ENCODE measurements at regions not wholly inside any gene's neighbourhood (a gene's known extent, or its start where the extent isn't known, plus 50 kb on each side); places are given as distances from the start of the nearest gene placed in this dataset.

GRCh38 chrX:36583674-36584073, 424.5 kb upstream of the FAM47C start:
- H4K20me1 ChIP-seq (ENCODE audit: control insufficient read depth, insufficient read depth, insufficient read length) = no peaks in the 10 kb centered on the region
- no peak overlapping the region for H3K4me2 ChIP-seq (ENCODE audit: insufficient read depth, insufficient read length, low read length)
- no peak overlapping the region for H3K27ac ChIP-seq (ENCODE audit: insufficient read length, low read depth, low read length)
- H2AK5ac ChIP-seq (ENCODE audit: insufficient read length, low read length) = no peak overlapping the region
- H2BK15ac ChIP-seq (ENCODE audit: low read depth, low read length) = no peak overlapping the region
- H2BK120ac ChIP-seq (ENCODE audit: low read depth, low read length, poor library complexity, severe bottlenecking) = no peak overlapping the region
- Mint-ChIP-seq H3K4me3 (no peak overlapping the region), H3K27me3 (ENCODE audit: low read depth) (no peaks in the 10 kb centered on the region; the same call in 1 of the 2 replicates), H3K4me1 (no peaks in the 10 kb centered on the region), H3K27ac (no peak overlapping the region), H3K9me3 (peaks cover 45 to 53% of the 10 kb centered on the region in 2 experiments), H3K36me3 (ENCODE audit: insufficient read depth in 1 of 3, low read depth in 3 of 3) (peaks cover 0 to 2% (median 0%) of the 10 kb centered on the region in 3 experiments; a peak in 1 of 7 replicates)
- no peak overlapping the region for H2BK20ac ChIP-seq (ENCODE audit: low read depth, low read length, poor library complexity, severe bottlenecking)
- H2BK5ac ChIP-seq (ENCODE audit: insufficient read length, low read length) = no peak overlapping the region
- no peak overlapping the region for H3T11ph ChIP-seq (ENCODE audit: low read length)
- H3K14ac ChIP-seq (ENCODE audit: insufficient read depth, low read length) = no peak overlapping the region
- H3K79me1 ChIP-seq (ENCODE audit: insufficient read depth, low read depth, low read length, poor library complexity, severe bottlenecking) = no peaks in the 10 kb centered on the region
- H4K91ac ChIP-seq (ENCODE audit: insufficient read length, low read depth, low read length) = no peak overlapping the region
- H3K23me2 ChIP-seq (ENCODE audit: insufficient read length, low read depth, low read length, poor library complexity, severe bottlenecking) = no peaks in the 10 kb centered on the region
- no peak overlapping the region for H4K8ac ChIP-seq (replicated peaks; ENCODE audit: insufficient read length, low read depth, low read length)
- no peaks in the 10 kb centered on the region for H3K79me2 ChIP-seq (ENCODE audit: insufficient read depth, low read length)
- no peak overlapping the region for H2BK12ac ChIP-seq (ENCODE audit: insufficient read length, low read depth, low read length)
- H4K5ac ChIP-seq (ENCODE audit: insufficient read length, low read depth, low read length) = no peak overlapping the region
- no peak overlapping the region for H3K18ac ChIP-seq (ENCODE audit: insufficient read length, low read depth, low read length)
- no peak for DNase-seq
- H3K56ac ChIP-seq (ENCODE audit: insufficient read length, low read depth, low read length) = no peak overlapping the region
- no peak overlapping the region for H3K4ac ChIP-seq (ENCODE audit: low read depth, low read length)
- H2AFZ ChIP-seq (ENCODE audit: low read length) = no peak overlapping the region
- WGBS (ENCODE audit: extremely low coverage, insufficient read length, low lambda C conversion rate) = no CpG with 5 or more reads among the region's 6 CpGs
- no peak overlapping the region for H3K9ac ChIP-seq (ENCODE audit: extremely low read depth, insufficient read length, low read length)
- H3K4me1 ChIP-seq (ENCODE audit: insufficient read depth, low read length) = no peaks in the 10 kb centered on the region
- no peaks in the 10 kb centered on the region for H3K27me3 ChIP-seq (ENCODE audit: insufficient read depth, low read length)
- TF ChIP-seq, protein P1, sequence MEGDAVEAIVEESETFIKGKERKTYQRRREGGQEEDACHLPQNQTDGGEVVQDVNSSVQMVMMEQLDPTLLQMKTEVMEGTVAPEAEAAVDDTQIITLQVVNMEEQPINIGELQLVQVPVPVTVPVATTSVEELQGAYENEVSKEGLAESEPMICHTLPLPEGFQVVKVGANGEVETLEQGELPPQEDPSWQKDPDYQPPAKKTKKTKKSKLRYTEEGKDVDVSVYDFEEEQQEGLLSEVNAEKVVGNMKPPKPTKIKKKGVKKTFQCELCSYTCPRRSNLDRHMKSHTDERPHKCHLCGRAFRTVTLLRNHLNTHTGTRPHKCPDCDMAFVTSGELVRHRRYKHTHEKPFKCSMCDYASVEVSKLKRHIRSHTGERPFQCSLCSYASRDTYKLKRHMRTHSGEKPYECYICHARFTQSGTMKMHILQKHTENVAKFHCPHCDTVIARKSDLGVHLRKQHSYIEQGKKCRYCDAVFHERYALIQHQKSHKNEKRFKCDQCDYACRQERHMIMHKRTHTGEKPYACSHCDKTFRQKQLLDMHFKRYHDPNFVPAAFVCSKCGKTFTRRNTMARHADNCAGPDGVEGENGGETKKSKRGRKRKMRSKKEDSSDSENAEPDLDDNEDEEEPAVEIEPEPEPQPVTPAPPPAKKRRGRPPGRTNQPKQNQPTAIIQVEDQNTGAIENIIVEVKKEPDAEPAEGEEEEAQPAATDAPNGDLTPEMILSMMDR (conservative IDR thresholded peaks at IDR 0.05) = no peak
- no peaks in the 10 kb centered on the region for H3K9me3 ChIP-seq (ENCODE audit: control insufficient read depth, low read depth, low read length)
- no peak overlapping the region for H3K23ac ChIP-seq (ENCODE audit: insufficient read length, low read depth, low read length)

Data from H9 (cell line).